Kidney (tissue), 13 donors: ENCODE measurements at regions not wholly inside any gene's neighbourhood (a gene's known extent, or its start where the extent isn't known, plus 50 kb on each side); places are given as distances from the start of the nearest gene placed in this dataset.

ENCODE experiments used
- DNase-seq, 5 donors: peaks; one replicate each; pipeline ENCODE4 v3.0.0-alpha.2; 2013 to 2020
- FAIRE-seq: peaks from 2 replicates; lab custom pipeline; 2012; peaks lifted over from hg19 to GRCh38; lab: Jason Lieb, UNC
- H3K27ac ChIP-seq, 2 donors: one replicate each; pipeline ENCODE4 v1.7.0; 2013; ENCODE audit warnings: low read depth in 2 of 2, low read length in 2 of 2, inconsistent platforms in 1 of 2
- H3K27me3 ChIP-seq: one replicate; pipeline ENCODE4 v1.7.1; 2013; ENCODE audit warnings: low read length, inconsistent platforms; ENCODE audit not compliant: control insufficient read depth, insufficient read depth
- H3K36me3 ChIP-seq, 3 donors: one replicate each; pipeline versions ENCODE4 v1.7.0 to v1.7.1; 2013; ENCODE audit warnings: low read length in 3 of 3, control low read depth in 1 of 3, inconsistent platforms in 1 of 3; ENCODE audit not compliant: insufficient read depth in 3 of 3, control insufficient read depth in 2 of 3
- H3K4me1 ChIP-seq, 3 donors: one replicate each; pipeline versions ENCODE4 v1.7.0 to v1.7.1; 2013; ENCODE audit warnings: low read length in 3 of 3, inconsistent platforms in 1 of 3, low read depth in 1 of 3; ENCODE audit not compliant: control insufficient read depth in 2 of 3, insufficient read depth in 2 of 3
- H3K4me3 ChIP-seq, 3 donors: one replicate each; pipeline versions ENCODE4 v1.7.0 to v1.8.1; 2013; ENCODE audit warnings: low read length in 3 of 3, control low read depth in 1 of 3, inconsistent platforms in 1 of 3
- H3K9ac ChIP-seq, 3 donors: one replicate each; pipeline versions ENCODE4 v1.7.0 to v1.7.1; 2013; ENCODE audit warnings: low read length in 3 of 3, control low read depth in 1 of 3, inconsistent platforms in 1 of 3
- H3K9me3 ChIP-seq, 3 donors: one replicate each; pipeline versions ENCODE4 v1.7.0 to v1.7.1; 2013; ENCODE audit warnings: low read length in 3 of 3, control low read depth in 1 of 3, inconsistent platforms in 1 of 3; ENCODE audit not compliant: control insufficient read depth in 2 of 3, insufficient read depth in 1 of 3
- CTCF ChIP-seq: IDR thresholded peaks from 3 replicates; pipeline ENCODE4 v1.5.1; 2012; ENCODE audit warnings: mild to moderate bottlenecking, moderate library complexity, borderline replicate concordance; ENCODE audit not compliant: insufficient read depth; ENCODE audit errors: extremely low read depth
- intact Hi-C: fragments of 100-400 bp; cut with DNase I; formaldehyde crosslinking; loops from one replicate; pipeline ENCODE4 v1.11.1; 2022
- donor health status: control.
- donor health status: control.
- donor health status: control.
- donor health status: control.
- donor health status: control.
- donor health status: DM: yes; HTN: yes; CAD: no.
- donor health status: Normal renal cell carcinoma (clear cell type).

DNA sequence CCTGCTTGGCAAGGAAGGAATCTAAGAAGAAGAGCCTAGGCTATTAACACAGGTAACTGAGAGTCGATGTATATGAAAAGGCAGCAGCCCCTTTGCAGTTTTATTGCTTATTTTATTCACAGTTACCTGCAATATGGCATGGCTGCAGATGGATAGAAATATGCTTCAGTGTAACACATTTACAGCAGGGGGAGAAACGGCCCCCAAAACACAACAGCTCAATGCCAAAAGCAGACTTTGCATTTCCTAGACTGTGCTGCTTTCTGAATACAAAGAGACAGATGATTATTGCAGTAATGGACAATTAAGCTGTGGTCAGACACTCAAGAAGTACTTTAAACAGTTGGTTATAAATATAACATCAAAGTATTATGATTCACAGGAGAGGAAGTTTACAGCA, 108.0 kb upstream of the CDH13 start:
- DNase-seq (no peak), FAIRE-seq (no peak)
- Histone ChIP-seq H3K27ac (no peak overlapping the region), H3K36me3 (no peaks in the 10 kb centered on the region), H3K9me3 (no peaks in the 10 kb centered on the region), H3K27me3 (no peaks in the 10 kb centered on the region), H3K4me1 (no peaks in the 10 kb centered on the region), H3K9ac (no peak overlapping the region), H3K4me3 (no peak overlapping the region)
- intact Hi-C loops = no loop called here
- TF ChIP-seq CTCF = no peak

- Histone ChIP-seq H3K4me3 (no peak overlapping the region), H3K27me3 (no peaks in the 10 kb centered on the region), H3K27ac (no peak overlapping the region), H3K4me1 (no peaks in the 10 kb centered on the region), H3K36me3 (no peaks in the 10 kb centered on the region), H3K9me3 (no peaks in the 10 kb centered on the region), H3K9ac (no peak overlapping the region)
- no peak for TF ChIP-seq CTCF
- no peak for FAIRE-seq
- no peak for DNase-seq
- intact Hi-C loops = no loop called here
Observed at GRCh38 chr16:82514262-82514661, 112.5 kb upstream of the CDH13 start.

- Histone ChIP-seq H3K9ac (no peak overlapping the region), H3K4me3 (no peak overlapping the region), H3K36me3 (no peaks in the 10 kb centered on the region), H3K4me1 (no peaks in the 10 kb centered on the region), H3K27me3 (no peaks in the 10 kb centered on the region), H3K27ac (no peak overlapping the region), H3K9me3 (peaks cover 0 to 8% (median 2%) of the 10 kb centered on the region in 3 donors)
- TF ChIP-seq CTCF = no peak
- no peak for FAIRE-seq
- intact Hi-C loops = no loop called here
- DNase-seq = no peak
Observed at GRCh38 chr16:82510789-82511305, 115.9 kb upstream of the CDH13 start.

- H3K27me3 ChIP-seq = no peaks in the 10 kb centered on the region
- TF ChIP-seq CTCF = no peak
- FAIRE-seq = no peak
Observed at GRCh38 chr16:82509691-82510430, 116.9 kb upstream of the CDH13 start.

More at GRCh38 chr16:82509691-82510430, 116.9 kb upstream of the CDH13 start:
- H3K27ac ChIP-seq = no peak overlapping the region
- intact Hi-C loops = no loop called here
- no peaks in the 10 kb centered on the region for H3K4me1 ChIP-seq
- peaks cover 0 to 8% (median 2%) of the 10 kb centered on the region in 3 donors for H3K9me3 ChIP-seq
- DNase-seq = no peak
- H3K9ac ChIP-seq = no peak overlapping the region
- no peaks in the 10 kb centered on the region for H3K36me3 ChIP-seq
- no peak overlapping the region for H3K4me3 ChIP-seq
